Activated T-cell treated with anti-CD3 and anti-CD28 coated beads, Interleukin-2, amount 50 U/mL, for 4 hours (primary cell): ENCODE measurements at regions not wholly inside any gene's neighbourhood (a gene's known extent, or its start where the extent isn't known, plus 50 kb on each side); places are given as distances from the start of the nearest gene placed in this dataset.
"Not testable (repeated sequence)": the region's sequence is repeated elsewhere in the genome, so short reads cannot be mapped to it uniquely, and the experiment has no call there.

Source experiments
- ATAC-seq, 2 donors: fragments of 200-7000 bp; cut with Tn5 transposase; one replicate each; pipeline ENCODE4 v1.10.0; 2021
- DNase-seq: peaks from one replicate; pipeline ENCODE4 v3.0.0-alpha.2; 2020
- H3K27me3 Mint-ChIP-seq: one replicate; pipeline ENCODE4 v1.8.0; 2021; ENCODE audit warnings: low read depth, mixed read lengths
- H3K36me3 Mint-ChIP-seq: one replicate; pipeline ENCODE4 v1.8.0; 2022; ENCODE audit warnings: mixed read lengths; ENCODE audit not compliant: insufficient read depth
- H3K4me1 Mint-ChIP-seq: one replicate; pipeline ENCODE4 v1.8.0; 2021; ENCODE audit warnings: low read depth, mixed read lengths
- H3K4me3 Mint-ChIP-seq: one replicate; pipeline ENCODE4 v1.8.0; 2021; ENCODE audit warnings: mild to moderate bottlenecking, moderate library complexity, mixed read lengths
- H3K9me3 Mint-ChIP-seq: one replicate; pipeline ENCODE4 v1.8.0; 2021; ENCODE audit warnings: mixed read lengths

DNA sequence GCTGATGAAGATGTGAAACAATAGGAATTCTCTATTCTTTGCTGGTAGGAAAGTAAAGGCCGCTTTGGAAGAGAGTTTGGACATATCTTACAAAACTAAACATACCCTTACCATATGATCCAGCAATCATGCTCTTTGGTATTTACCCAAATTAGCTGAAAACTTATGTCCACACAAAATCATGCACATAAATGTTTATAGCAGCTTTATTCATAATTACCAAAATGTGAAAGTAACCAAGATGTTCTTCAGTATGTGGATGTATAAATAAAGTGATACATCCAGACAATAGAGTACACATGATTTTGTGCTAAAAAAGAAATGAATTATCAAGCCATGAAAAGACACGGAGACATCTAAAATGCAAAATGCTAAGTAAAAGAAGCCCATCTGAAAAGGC, 98.7 kb upstream of the SLC35F3 start:
- no peak for DNase-seq
- H3K4me1 Mint-ChIP-seq, result no peaks in the 10 kb centered on the region
- peaks cover 4% of the 10 kb centered on the region for H3K9me3 Mint-ChIP-seq
- ATAC-seq, result no peak
- H3K36me3 Mint-ChIP-seq, result no peaks in the 10 kb centered on the region
- peaks cover 6% of the 10 kb centered on the region for H3K27me3 Mint-ChIP-seq
- no peak overlapping the region for H3K4me3 Mint-ChIP-seq

DNA sequence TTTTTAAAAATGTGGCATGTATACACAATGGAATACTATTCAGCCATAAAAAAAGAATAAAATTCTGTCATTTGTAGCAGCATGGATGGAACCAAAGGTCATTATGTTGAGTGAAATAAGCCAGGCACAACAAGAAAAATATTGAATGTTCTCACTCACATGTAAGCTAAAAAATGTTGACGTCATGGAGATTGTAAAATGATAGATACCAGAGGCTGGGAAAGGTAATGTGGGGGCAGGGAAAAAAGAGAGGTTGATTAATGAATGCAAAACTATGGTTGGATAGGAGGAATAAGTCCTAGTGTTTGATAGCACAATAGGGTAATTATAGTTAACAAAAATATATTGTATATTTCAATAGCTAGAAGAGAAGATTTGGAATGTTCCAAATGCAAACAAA, 89.1 kb upstream of the SLC35F3 start:
- DNase-seq (no peak), ATAC-seq (no peak)
- Mint-ChIP-seq H3K27me3 (peaks cover 17% of the 10 kb centered on the region), H3K36me3 (no peaks in the 10 kb centered on the region), H3K4me3 (no peak overlapping the region), H3K4me1 (no peaks in the 10 kb centered on the region), H3K9me3 (no peaks in the 10 kb centered on the region)

DNA sequence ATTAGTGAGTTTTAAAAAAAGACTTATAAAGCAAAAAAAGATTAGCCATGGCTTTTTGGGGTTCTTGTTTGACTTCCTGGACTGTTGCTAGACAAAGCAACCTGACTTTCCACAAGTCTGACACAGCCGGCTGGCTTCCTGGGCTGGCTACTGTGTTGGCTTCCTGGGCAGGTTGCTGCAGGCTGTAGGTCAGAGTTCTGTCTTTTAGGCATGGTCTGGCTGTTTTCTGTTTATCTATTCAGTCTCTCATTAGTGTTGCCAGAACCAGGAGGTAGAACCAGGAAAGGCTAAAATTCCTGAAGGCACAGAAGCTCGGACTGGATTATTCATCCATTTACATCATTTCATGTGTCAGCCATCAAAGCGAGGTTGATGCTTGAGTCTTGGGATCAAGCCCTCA, 88.6 kb upstream of the SLC35F3 start:
- Mint-ChIP-seq H3K27me3 (peaks cover 13% of the 10 kb centered on the region), H3K9me3 (no peaks in the 10 kb centered on the region), H3K4me1 (no peaks in the 10 kb centered on the region), H3K4me3 (no peak overlapping the region), H3K36me3 (no peaks in the 10 kb centered on the region)
- ATAC-seq, result no peak
- DNase-seq, result no peak

DNA sequence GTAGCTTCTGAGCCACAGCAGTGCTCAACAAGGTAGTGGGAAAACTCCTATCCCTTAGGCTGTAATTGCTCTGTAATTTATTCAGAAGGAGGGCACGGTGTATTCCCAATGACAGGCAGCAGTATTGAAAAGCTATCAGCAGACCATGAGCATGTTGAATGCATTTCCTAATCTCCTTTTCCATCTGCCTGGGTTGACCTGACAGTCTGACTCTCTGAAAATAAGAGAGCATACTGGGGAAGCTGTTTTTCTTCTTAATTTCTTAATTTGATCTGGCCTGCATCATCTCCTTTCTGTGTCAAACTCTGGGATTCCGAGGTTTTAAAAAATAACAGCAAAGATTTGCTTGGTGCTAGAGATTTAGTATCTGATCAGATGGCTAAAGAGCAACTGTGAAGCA, 88.1 kb upstream of the SLC35F3 start:
- DNase-seq (no peak), ATAC-seq (no peak)
- Mint-ChIP-seq H3K9me3 (no peaks in the 10 kb centered on the region), H3K36me3 (no peaks in the 10 kb centered on the region), H3K4me3 (no peak overlapping the region), H3K4me1 (no peaks in the 10 kb centered on the region), H3K27me3 (peaks cover 11% of the 10 kb centered on the region)

DNA sequence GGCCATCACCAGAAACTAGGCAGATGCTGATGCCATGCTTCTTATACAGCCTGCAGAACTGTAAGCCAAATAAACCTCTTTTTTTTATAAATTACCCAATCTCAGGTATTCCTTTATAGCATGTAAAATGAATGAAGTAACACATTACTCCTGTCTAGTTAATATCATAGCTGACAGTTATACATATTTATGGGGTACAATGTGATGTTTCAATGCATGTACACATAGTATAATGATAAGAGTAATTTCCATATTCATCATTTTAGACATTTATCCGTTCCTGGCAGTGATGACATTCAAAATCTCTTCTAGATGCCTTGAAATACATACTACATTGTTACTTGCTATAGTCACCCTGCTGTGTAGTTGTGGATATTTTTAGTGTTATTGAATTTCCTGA, 85.4 kb upstream of the SLC35F3 start:
- ATAC-seq (no peak), DNase-seq (no peak)
- Mint-ChIP-seq H3K27me3 (peaks cover 3% of the 10 kb centered on the region), H3K9me3 (peaks cover 3% of the 10 kb centered on the region), H3K36me3 (no peaks in the 10 kb centered on the region), H3K4me3 (no peak overlapping the region), H3K4me1 (no peaks in the 10 kb centered on the region)

DNA sequence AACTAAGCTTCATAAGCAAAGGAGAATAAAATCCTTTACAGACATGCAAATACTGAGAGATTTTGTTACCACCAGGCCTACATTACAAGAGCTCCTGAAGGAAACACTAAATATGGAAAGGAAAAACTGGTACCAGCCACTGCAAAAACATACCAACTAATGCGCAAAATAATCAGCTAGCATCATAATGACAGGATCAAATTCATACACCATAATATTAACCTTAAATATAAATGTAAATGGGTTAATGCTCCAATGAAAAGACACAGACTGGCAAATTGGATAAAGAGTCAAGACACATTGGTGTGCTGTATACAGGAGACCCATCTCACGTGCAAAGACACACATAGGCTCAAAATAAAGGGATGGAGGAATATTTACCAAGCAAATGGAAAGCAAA, 80.3 kb upstream of the SLC35F3 start:
- DNase-seq, H3K4me1 Mint-ChIP-seq, H3K27me3 Mint-ChIP-seq, H3K4me3 Mint-ChIP-seq, H3K36me3 Mint-ChIP-seq, ATAC-seq: not testable (repeated sequence)
- peaks cover 22% of the 10 kb centered on the region for H3K9me3 Mint-ChIP-seq

DNA sequence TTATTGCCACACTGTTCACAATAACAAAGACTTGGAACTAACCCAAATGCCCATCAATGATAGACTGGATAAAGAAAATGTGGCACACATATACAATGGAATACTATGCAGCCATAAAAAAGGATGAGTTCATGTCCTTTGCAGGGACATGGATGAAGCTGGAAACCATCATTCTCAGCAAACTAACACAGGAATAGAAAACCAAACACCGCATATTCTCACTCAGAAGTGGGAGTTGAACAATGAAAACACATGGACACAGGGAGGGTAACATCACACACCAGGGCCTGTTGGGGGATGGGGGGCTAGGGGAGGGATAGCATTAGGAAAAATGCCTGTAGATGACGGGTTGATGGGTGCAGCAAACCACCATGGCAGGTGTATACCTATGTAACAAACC, 76.5 kb upstream of the SLC35F3 start:
- H3K36me3 Mint-ChIP-seq, H3K4me3 Mint-ChIP-seq, ATAC-seq, H3K27me3 Mint-ChIP-seq, DNase-seq, H3K4me1 Mint-ChIP-seq: not testable (repeated sequence)
- H3K9me3 Mint-ChIP-seq, result peaks cover 50% of the 10 kb centered on the region

DNA sequence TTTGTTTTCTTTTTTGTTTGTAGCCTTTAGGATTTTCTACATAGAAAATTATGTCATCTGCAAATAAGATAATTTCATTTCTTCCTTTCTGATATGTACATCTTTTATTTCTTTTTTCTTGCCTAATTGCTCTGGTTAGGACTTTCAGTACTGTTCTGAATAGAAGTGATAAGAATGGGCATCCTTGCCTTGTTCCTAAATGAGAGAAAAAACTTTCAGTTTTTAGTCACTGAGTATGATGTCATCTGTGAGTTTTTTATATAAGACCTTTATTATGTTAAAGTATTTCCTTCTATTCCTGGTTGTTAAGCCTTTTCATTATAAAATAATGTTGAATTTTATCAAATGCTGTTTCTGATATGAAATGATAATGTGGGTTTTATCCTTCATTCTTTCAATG, 76.0 kb upstream of the SLC35F3 start:
- DNase-seq (no peak), ATAC-seq (no peak)
- Mint-ChIP-seq H3K36me3 (no peaks in the 10 kb centered on the region), H3K9me3 (peaks cover 50% of the 10 kb centered on the region), H3K4me1 (no peaks in the 10 kb centered on the region), H3K4me3 (no peak overlapping the region), H3K27me3 (no peaks in the 10 kb centered on the region)

DNA sequence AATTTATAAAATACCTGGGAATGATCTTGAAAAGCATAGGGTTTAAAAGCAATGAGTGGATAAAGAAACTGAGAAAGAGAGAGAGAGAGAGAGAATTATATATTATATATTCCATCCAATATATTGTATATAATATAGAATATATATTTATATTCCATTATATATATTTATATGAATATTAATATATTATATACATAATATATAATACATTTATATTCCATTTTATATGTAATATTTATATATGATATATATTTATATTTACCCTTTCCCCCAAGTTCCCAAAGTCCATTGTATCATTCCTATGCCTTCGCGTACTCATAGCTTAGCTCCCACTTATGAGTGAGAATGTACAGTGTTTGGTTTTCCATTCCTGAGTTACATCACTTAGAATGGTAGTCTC, 69.9 kb upstream of the SLC35F3 start:
- H3K36me3 Mint-ChIP-seq, result no peaks in the 10 kb centered on the region
- no peaks in the 10 kb centered on the region for H3K4me1 Mint-ChIP-seq
- ATAC-seq (no peak), DNase-seq (no peak)
- H3K4me3 Mint-ChIP-seq, result no peak overlapping the region
- peaks cover 4% of the 10 kb centered on the region for H3K27me3 Mint-ChIP-seq
- peaks cover 36% of the 10 kb centered on the region for H3K9me3 Mint-ChIP-seq

DNA sequence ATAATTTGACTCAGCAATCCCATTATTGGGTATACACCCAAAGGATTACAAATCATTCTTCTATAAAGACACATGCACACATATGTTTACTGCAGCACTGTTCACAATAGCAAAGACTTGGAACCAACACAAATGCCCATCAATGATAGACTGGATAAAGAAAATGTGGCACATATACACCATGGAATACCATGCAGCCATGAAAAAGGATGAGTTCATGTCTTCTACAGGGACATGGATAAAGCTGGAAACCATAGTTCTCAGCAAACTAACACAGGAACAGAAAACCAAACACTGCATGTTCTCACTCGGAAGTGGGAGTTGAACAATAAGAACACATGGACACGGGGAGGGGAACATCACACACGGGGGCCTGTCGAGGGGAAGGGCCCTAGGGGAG, 66.3 kb upstream of the SLC35F3 start:
- not testable (repeated sequence) for ATAC-seq, H3K36me3 Mint-ChIP-seq, H3K4me3 Mint-ChIP-seq, DNase-seq, H3K4me1 Mint-ChIP-seq, H3K27me3 Mint-ChIP-seq
- H3K9me3 Mint-ChIP-seq, result peaks cover 16% of the 10 kb centered on the region

DNA sequence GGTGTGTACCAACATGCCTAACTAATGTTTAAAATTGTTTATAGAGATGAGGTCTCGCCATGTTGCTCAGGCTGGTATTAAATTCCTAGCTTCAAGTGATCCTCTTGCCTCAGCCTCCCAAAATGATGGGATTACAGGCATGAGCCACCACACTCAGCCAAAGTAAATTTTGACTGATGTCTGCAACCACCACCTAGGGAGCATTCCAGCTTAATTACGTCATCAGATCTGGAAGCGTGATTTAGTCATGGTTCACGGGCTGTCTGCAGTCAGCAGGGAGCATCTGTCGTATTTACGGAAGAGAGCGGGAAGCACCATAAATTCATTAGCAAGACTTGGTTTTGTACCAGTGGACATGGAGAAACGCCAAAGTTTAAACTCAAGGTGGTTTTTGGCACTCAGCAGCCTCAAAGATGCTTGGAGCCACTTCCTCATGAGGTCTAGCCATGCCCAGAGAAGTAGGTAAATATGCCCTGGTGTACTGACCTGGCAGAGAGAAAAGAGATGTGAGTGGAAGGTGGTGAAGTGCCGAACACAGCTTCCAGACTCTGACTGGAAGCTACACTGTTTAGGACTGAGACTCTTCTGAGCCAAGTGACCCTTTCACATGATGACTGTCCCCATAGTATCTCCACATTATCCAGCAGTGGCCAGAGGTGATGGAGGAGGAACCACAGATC, 60.8 kb upstream of the SLC35F3 start:
- DNase-seq, result no peak
- no peaks in the 10 kb centered on the region for H3K27me3 Mint-ChIP-seq
- ATAC-seq, result no peak
- H3K4me1 Mint-ChIP-seq, result no peaks in the 10 kb centered on the region
- H3K4me3 Mint-ChIP-seq, result no peak overlapping the region
- no peaks in the 10 kb centered on the region for H3K36me3 Mint-ChIP-seq
- H3K9me3 Mint-ChIP-seq, result peaks cover 9% of the 10 kb centered on the region

DNA sequence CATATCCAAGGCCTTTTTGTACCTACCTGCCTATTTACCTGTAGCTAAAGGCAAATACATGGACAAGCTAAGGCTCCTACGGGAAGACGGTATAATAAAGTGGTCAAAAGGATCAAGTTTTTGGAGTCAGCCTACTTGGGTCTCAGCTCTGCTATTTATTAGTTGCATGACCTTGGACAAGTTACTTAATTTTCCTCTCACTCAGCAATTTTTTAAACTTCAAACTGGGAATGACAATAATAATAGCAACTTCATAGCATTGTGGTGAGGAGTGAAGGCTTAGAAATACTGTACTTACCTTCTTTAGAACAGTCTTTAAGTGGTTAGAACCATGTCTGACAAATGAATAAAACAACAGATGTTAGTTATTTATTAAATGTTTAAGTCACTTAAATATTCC, 60.2 kb upstream of the SLC35F3 start:
- Mint-ChIP-seq H3K27me3 (no peaks in the 10 kb centered on the region), H3K4me1 (no peaks in the 10 kb centered on the region), H3K36me3 (no peaks in the 10 kb centered on the region), H3K9me3 (peaks cover 11% of the 10 kb centered on the region), H3K4me3 (no peak overlapping the region)
- no peak for ATAC-seq
- no peak for DNase-seq

DNA sequence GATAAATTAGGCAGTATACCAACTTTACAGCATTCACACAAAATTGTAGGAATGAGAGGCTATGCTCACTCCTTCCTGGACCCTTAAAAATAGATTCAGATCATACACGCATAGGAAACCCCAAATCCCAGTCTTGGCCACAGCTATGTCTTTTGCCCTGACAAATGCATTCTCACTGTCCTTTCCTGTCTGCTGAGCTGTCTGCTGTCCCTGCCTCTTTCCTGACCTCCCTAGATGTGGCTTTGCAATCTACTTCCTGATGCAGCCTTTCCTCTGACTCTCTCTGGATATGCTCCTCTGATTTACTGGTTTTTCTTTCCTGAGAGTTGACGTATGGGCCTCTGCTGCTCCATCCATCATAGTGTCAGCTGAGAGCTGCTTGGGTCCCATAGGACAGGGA, 59.8 kb upstream of the SLC35F3 start:
- H3K4me3 Mint-ChIP-seq, result no peak overlapping the region
- H3K9me3 Mint-ChIP-seq, result peaks cover 7% of the 10 kb centered on the region
- no peaks in the 10 kb centered on the region for H3K36me3 Mint-ChIP-seq
- no peak for ATAC-seq
- DNase-seq, result no peak
- H3K4me1 Mint-ChIP-seq, result no peaks in the 10 kb centered on the region
- H3K27me3 Mint-ChIP-seq, result no peaks in the 10 kb centered on the region
